ENCODE measurements at regions not wholly inside any gene's neighbourhood (a gene's known extent, or its start where the extent isn't known, plus 50 kb on each side); places are given as distances from the start of the nearest gene placed in this dataset.

- H3K27me3 ChIP-seq (ENCODE audit: insufficient read depth, low read length) = no peaks in the 10 kb centered on the region
- no peaks in the 10 kb centered on the region for H3K4me1 ChIP-seq (ENCODE audit: control insufficient read depth, insufficient read depth, low read length, unreplicated experiment)
- H3K79me2 ChIP-seq (ENCODE audit: control insufficient read depth, insufficient read depth, low read length, unreplicated experiment) = no peaks in the 10 kb centered on the region
- no peaks in the 10 kb centered on the region for H3K36me3 ChIP-seq (ENCODE audit: insufficient read depth, low read length)
- no peak overlapping the region for H3K27ac ChIP-seq (ENCODE audit: low read depth, low read length)
- H3K4me3 ChIP-seq (ENCODE audit: low read depth, low read length) = no peak overlapping the region
- H2AFZ ChIP-seq (ENCODE audit: low read length, unreplicated experiment) = no peak overlapping the region
Measured at GRCh38 chr1:218066332-218066731, 218.8 kb upstream of the RRP15 start.

DNA sequence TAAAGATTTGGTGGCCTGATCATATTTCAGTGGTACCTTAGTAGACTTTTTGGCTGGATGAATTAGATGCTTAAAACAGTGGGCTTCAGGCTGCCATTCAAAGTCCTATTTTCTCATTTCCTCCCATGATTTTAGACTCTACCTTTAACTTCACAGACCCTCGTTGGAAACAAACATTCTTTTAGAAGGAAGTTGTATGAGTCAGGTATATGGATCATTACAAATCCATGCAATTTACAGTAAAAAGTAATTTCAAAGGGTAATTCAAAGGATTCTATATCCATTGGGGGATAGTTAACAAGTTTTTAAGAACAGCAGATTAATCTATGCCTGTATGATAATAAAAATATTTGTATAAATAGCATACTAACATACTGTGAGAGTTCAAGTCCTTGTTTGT, 216.9 kb upstream of the RRP15 start:
- no peaks in the 10 kb centered on the region for H3K79me2 ChIP-seq (ENCODE audit: control insufficient read depth, insufficient read depth, low read length, unreplicated experiment)
- no peak overlapping the region for H3K27ac ChIP-seq (ENCODE audit: low read depth, low read length)
- H3K36me3 ChIP-seq (ENCODE audit: insufficient read depth, low read length) = no peaks in the 10 kb centered on the region
- H3K4me3 ChIP-seq (ENCODE audit: low read depth, low read length) = no peak overlapping the region
- no peaks in the 10 kb centered on the region for H3K27me3 ChIP-seq (ENCODE audit: insufficient read depth, low read length)
- H2AFZ ChIP-seq (ENCODE audit: low read length, unreplicated experiment) = no peak overlapping the region
- no peaks in the 10 kb centered on the region for H3K4me1 ChIP-seq (ENCODE audit: control insufficient read depth, insufficient read depth, low read length, unreplicated experiment)

DNA sequence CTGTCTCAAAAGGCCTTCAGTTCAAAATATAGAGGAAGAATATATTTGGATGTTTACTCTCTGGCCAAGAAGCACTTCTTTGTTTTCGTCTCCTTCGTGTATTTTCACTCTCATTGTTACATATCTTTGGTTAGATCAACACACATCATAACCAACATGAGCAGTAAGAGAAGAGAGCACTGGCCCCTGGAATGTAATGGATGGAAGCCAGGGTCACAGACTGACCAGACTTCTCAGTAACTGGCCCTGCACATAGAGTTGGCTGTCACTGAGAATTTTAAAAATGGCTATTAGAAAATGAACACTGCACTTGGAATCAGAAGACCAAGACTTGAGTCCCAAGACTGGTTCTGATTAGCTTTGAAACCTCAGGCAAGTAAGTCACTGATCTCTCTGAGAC, 215.9 kb upstream of the RRP15 start:
- no peak overlapping the region for H2AFZ ChIP-seq (ENCODE audit: low read length, unreplicated experiment)
- no peaks in the 10 kb centered on the region for H3K4me1 ChIP-seq (ENCODE audit: control insufficient read depth, insufficient read depth, low read length, unreplicated experiment)
- H3K79me2 ChIP-seq (ENCODE audit: control insufficient read depth, insufficient read depth, low read length, unreplicated experiment) = no peaks in the 10 kb centered on the region
- no peaks in the 10 kb centered on the region for H3K27me3 ChIP-seq (ENCODE audit: insufficient read depth, low read length)
- no peak overlapping the region for H3K4me3 ChIP-seq (ENCODE audit: low read depth, low read length)
- H3K27ac ChIP-seq (ENCODE audit: low read depth, low read length) = no peak overlapping the region
- H3K36me3 ChIP-seq (ENCODE audit: insufficient read depth, low read length) = no peaks in the 10 kb centered on the region

GRCh38 chr1:218073062-218073461, 212.0 kb upstream of the RRP15 start:
- no peak overlapping the region for H3K4me3 ChIP-seq (ENCODE audit: low read depth, low read length)
- no peaks in the 10 kb centered on the region for H3K36me3 ChIP-seq (ENCODE audit: insufficient read depth, low read length)
- H3K4me1 ChIP-seq (ENCODE audit: control insufficient read depth, insufficient read depth, low read length, unreplicated experiment) = no peaks in the 10 kb centered on the region
- no peaks in the 10 kb centered on the region for H3K27me3 ChIP-seq (ENCODE audit: insufficient read depth, low read length)
- H2AFZ ChIP-seq (ENCODE audit: low read length, unreplicated experiment) = no peak overlapping the region
- no peak overlapping the region for H3K27ac ChIP-seq (ENCODE audit: low read depth, low read length)
- H3K79me2 ChIP-seq (ENCODE audit: control insufficient read depth, insufficient read depth, low read length, unreplicated experiment) = no peaks in the 10 kb centered on the region

- H3K4me1 ChIP-seq (ENCODE audit: control insufficient read depth, insufficient read depth, low read length, unreplicated experiment) = no peaks in the 10 kb centered on the region
- no peak overlapping the region for H2AFZ ChIP-seq (ENCODE audit: low read length, unreplicated experiment)
- H3K4me3 ChIP-seq (ENCODE audit: low read depth, low read length) = no peak overlapping the region
- H3K79me2 ChIP-seq (ENCODE audit: control insufficient read depth, insufficient read depth, low read length, unreplicated experiment) = no peaks in the 10 kb centered on the region
- H3K27me3 ChIP-seq (ENCODE audit: insufficient read depth, low read length) = peaks cover 3% of the 10 kb centered on the region; the same call in 1 of the 2 replicates
- H3K36me3 ChIP-seq (ENCODE audit: insufficient read depth, low read length) = no peaks in the 10 kb centered on the region
- no peak overlapping the region for H3K27ac ChIP-seq (ENCODE audit: low read depth, low read length)
Measured at GRCh38 chr1:218078916-218079315, 206.2 kb upstream of the RRP15 start.

GRCh38 chr1:218079347-218079746, 205.7 kb upstream of the RRP15 start:
- Histone ChIP-seq H3K27ac (ENCODE audit: low read depth, low read length) (no peak overlapping the region), H3K27me3 (ENCODE audit: insufficient read depth, low read length) (peaks cover 3% of the 10 kb centered on the region; the same call in 1 of the 2 replicates), H2AFZ (ENCODE audit: low read length, unreplicated experiment) (no peak overlapping the region), H3K79me2 (ENCODE audit: control insufficient read depth, insufficient read depth, low read length, unreplicated experiment) (no peaks in the 10 kb centered on the region), H3K36me3 (ENCODE audit: insufficient read depth, low read length) (no peaks in the 10 kb centered on the region), H3K4me3 (ENCODE audit: low read depth, low read length) (no peak overlapping the region), H3K4me1 (ENCODE audit: control insufficient read depth, insufficient read depth, low read length, unreplicated experiment) (no peaks in the 10 kb centered on the region)

- H3K4me1 ChIP-seq (ENCODE audit: control insufficient read depth, insufficient read depth, low read length, unreplicated experiment) = no peaks in the 10 kb centered on the region
- H3K4me3 ChIP-seq (ENCODE audit: low read depth, low read length) = no peak overlapping the region
- no peaks in the 10 kb centered on the region for H3K79me2 ChIP-seq (ENCODE audit: control insufficient read depth, insufficient read depth, low read length, unreplicated experiment)
- no peak overlapping the region for H2AFZ ChIP-seq (ENCODE audit: low read length, unreplicated experiment)
- no peak overlapping the region for H3K27ac ChIP-seq (ENCODE audit: low read depth, low read length)
- H3K27me3 ChIP-seq (ENCODE audit: insufficient read depth, low read length) = peaks cover 3% of the 10 kb centered on the region; the same call in 1 of the 2 replicates
- no peaks in the 10 kb centered on the region for H3K36me3 ChIP-seq (ENCODE audit: insufficient read depth, low read length)
Measured at GRCh38 chr1:218079820-218080219, 205.3 kb upstream of the RRP15 start.

DNA sequence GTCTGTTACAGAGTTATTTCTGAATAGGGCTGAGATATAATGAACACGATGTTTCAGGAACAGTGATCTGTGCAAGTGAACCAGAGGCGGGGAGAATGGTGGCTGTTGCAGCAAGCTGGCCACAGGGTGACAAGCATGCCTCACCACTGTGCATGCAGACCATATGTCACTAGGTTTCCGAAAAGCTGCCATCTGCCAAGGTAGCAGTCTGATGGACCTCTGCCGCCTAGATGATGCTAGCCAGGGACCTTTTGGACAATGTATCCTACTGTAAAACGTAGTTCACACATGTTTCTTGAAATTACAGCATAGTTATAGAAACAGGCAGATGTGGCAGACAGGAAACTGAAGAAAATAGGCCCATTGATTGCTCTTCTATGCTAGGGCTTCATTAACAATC, 204.2 kb upstream of the RRP15 start:
- Histone ChIP-seq H3K79me2 (ENCODE audit: control insufficient read depth, insufficient read depth, low read length, unreplicated experiment) (no peaks in the 10 kb centered on the region), H3K27ac (ENCODE audit: low read depth, low read length) (no peak overlapping the region), H3K4me1 (ENCODE audit: control insufficient read depth, insufficient read depth, low read length, unreplicated experiment) (no peaks in the 10 kb centered on the region), H3K36me3 (ENCODE audit: insufficient read depth, low read length) (no peaks in the 10 kb centered on the region), H3K4me3 (ENCODE audit: low read depth, low read length) (no peak overlapping the region), H2AFZ (ENCODE audit: low read length, unreplicated experiment) (no peak overlapping the region), H3K27me3 (ENCODE audit: insufficient read depth, low read length) (peaks cover 3% of the 10 kb centered on the region; the same call in 1 of the 2 replicates)

DNA sequence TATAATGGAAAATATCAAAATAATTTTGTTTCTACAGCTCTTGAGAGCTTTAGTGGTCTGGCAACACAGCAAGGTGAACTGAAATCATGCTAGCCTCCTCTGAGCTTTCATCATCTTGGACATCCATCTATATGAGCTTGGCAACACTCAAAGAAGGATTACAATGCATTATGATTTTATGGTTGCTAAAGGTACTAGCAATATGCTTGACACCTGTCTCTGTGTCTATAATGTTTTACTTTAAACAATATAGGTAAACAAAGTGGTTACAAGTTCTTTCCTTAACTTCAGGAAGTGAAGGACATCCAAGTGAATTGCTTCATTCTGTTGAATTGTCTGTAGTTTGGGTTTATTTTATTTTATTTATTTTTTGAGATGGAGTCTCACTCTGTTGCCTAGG, 203.7 kb upstream of the RRP15 start:
- Histone ChIP-seq H3K4me3 (ENCODE audit: low read depth, low read length) (no peak overlapping the region), H3K36me3 (ENCODE audit: insufficient read depth, low read length) (no peaks in the 10 kb centered on the region), H3K27ac (ENCODE audit: low read depth, low read length) (no peak overlapping the region), H2AFZ (ENCODE audit: low read length, unreplicated experiment) (no peak overlapping the region), H3K79me2 (ENCODE audit: control insufficient read depth, insufficient read depth, low read length, unreplicated experiment) (no peaks in the 10 kb centered on the region), H3K4me1 (ENCODE audit: control insufficient read depth, insufficient read depth, low read length, unreplicated experiment) (no peaks in the 10 kb centered on the region), H3K27me3 (ENCODE audit: insufficient read depth, low read length) (peaks cover 3% of the 10 kb centered on the region; the same call in 1 of the 2 replicates)

DNA sequence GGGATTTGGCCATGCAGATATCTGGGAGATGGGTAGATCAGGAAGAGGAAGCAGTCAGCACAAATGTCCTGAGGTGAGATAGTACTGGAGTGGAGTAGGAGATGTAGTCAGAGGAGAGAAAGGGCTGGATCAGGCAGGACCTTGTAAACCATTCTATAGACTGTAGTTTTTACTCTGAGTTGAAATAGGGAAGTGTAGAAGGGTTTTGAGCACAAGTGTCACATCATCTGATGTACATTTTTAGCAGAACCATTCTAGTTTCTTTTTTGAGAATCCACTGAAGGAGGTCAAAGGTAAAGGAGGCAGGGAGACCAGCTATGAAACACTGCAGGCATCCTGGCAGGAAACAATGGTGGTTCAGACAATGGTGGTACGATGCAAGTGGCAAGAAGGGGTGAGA, 194.6 kb upstream of the RRP15 start:
- H3K79me2 ChIP-seq (ENCODE audit: control insufficient read depth, insufficient read depth, low read length, unreplicated experiment) = no peaks in the 10 kb centered on the region
- H3K4me1 ChIP-seq (ENCODE audit: control insufficient read depth, insufficient read depth, low read length, unreplicated experiment) = no peaks in the 10 kb centered on the region
- peaks cover 13% of the 10 kb centered on the region for H3K27me3 ChIP-seq (ENCODE audit: insufficient read depth, low read length)
- no peak overlapping the region for H3K27ac ChIP-seq (ENCODE audit: low read depth, low read length)
- no peak overlapping the region for H3K4me3 ChIP-seq (ENCODE audit: low read depth, low read length)
- H3K36me3 ChIP-seq (ENCODE audit: insufficient read depth, low read length) = no peaks in the 10 kb centered on the region
- no peak overlapping the region for H2AFZ ChIP-seq (ENCODE audit: low read length, unreplicated experiment)

- H3K79me2 ChIP-seq (ENCODE audit: control insufficient read depth, insufficient read depth, low read length, unreplicated experiment) = no peaks in the 10 kb centered on the region
- no peak overlapping the region for H3K4me3 ChIP-seq (ENCODE audit: low read depth, low read length)
- no peak overlapping the region for H3K27ac ChIP-seq (ENCODE audit: low read depth, low read length)
- no peaks in the 10 kb centered on the region for H3K27me3 ChIP-seq (ENCODE audit: insufficient read depth, low read length)
- H3K4me1 ChIP-seq (ENCODE audit: control insufficient read depth, insufficient read depth, low read length, unreplicated experiment) = no peaks in the 10 kb centered on the region
- no peak overlapping the region for H2AFZ ChIP-seq (ENCODE audit: low read length, unreplicated experiment)
- H3K36me3 ChIP-seq (ENCODE audit: insufficient read depth, low read length) = no peaks in the 10 kb centered on the region
Measured at GRCh38 chr1:218101409-218101808, 183.7 kb upstream of the RRP15 start.
